H1 (cell line): ENCODE measurements at regions not wholly inside any gene's neighbourhood (a gene's known extent, or its start where the extent isn't known, plus 50 kb on each side); places are given as distances from the start of the nearest gene placed in this dataset.

ENCODE experiments used
- GABPA ChIP-seq: IDR thresholded peaks from 2 replicates; pipeline ENCODE4 v1.6.1; 2011; ENCODE audit warnings: mild to moderate bottlenecking, low read length, moderate library complexity, borderline replicate concordance; ENCODE audit not compliant: insufficient read depth
- GTF2F1 ChIP-seq: IDR thresholded peaks from 2 replicates; pipeline ENCODE4 v1.6.1; 2012; ENCODE audit warnings: low read depth, low read length, improper control_type of control experiment, borderline replicate concordance
- TAF7 ChIP-seq: optimal IDR thresholded peaks from 2 replicates; pipeline ENCODE3; 2011; ENCODE audit warnings: low read depth, mild to moderate bottlenecking, inconsistent platforms, low read length, moderate library complexity, borderline replicate concordance
- TBP ChIP-seq: IDR thresholded peaks from 2 replicates; pipeline ENCODE4 v1.6.1; 2011; ENCODE audit warnings: low read depth, low read length, improper control_type of control experiment

DNA sequence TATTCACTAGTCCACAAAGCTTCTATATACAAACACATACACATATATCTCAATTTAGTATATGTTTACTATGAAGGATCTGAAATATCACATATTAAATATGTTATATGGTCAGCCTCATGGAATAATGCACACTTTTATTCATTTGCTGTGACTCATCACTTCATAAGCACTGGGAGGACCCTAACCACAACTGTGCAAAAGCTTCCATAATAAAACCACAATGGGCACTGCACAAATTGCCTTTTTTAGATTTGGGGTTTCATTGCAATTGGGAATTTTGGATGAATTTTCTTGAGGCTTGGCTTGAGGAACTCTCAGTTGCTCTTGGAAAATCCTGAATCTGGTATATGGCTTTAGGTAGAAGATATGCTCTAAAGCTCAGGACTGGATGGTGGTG is 399.4 kb downstream of the C12orf75 start (continued):
- no peak for TF ChIP-seq TBP
- TF ChIP-seq GABPA, result no peak
- no peak for TF ChIP-seq GTF2F1
- no peak for TF ChIP-seq TAF7
